Calu3 (cell line): ENCODE measurements at regions not wholly inside any gene's neighbourhood (a gene's known extent, or its start where the extent isn't known, plus 50 kb on each side); places are given as distances from the start of the nearest gene placed in this dataset.

ENCODE experiments used
- BruUV-seq: library from RNA; stranded (reverse); fragments of 400-500 nt; replicated peaks from 2 replicates; lab custom pipeline; 2021; lab: Mats Ljungman, UMichigan
- CTCF ChIA-PET: fragments of 300-600 bp; sonication (Branson Sonifier 250); formaldehyde crosslinking; loops from one replicate; lab custom pipeline; 2022; ENCODE audit warnings: antibody characterized with exemption; lab: Charles Lee
- DNase-seq: peaks from one replicate; pipeline ENCODE4 v3.0.0; 2022
- H3K27ac Mint-ChIP-seq: one replicate; pipeline ENCODE4 v1.8.0; 2022; ENCODE audit warnings: mixed read lengths; ENCODE audit not compliant: unreplicated experiment
- H3K27me3 Mint-ChIP-seq: one replicate; pipeline ENCODE4 v1.8.0; 2022; ENCODE audit warnings: mixed read lengths; ENCODE audit not compliant: unreplicated experiment
- H3K36me3 Mint-ChIP-seq: one replicate; pipeline ENCODE4 v1.8.0; 2022; ENCODE audit warnings: mild to moderate bottlenecking, moderate library complexity, mixed read lengths; ENCODE audit not compliant: insufficient read depth, unreplicated experiment
- H3K4me1 Mint-ChIP-seq: one replicate; pipeline ENCODE4 v1.8.0; 2022; ENCODE audit warnings: mild to moderate bottlenecking, low read depth, mixed read lengths; ENCODE audit not compliant: unreplicated experiment
- H3K4me3 Mint-ChIP-seq: one replicate; pipeline ENCODE4 v1.8.0; 2022; ENCODE audit warnings: mild to moderate bottlenecking, low read depth, moderate library complexity, mixed read lengths; ENCODE audit not compliant: unreplicated experiment
- H3K9me3 Mint-ChIP-seq: one replicate; pipeline ENCODE4 v1.8.0; 2022; ENCODE audit warnings: low read depth, mixed read lengths; ENCODE audit not compliant: unreplicated experiment
- CTCF ChIP-seq: fragments of 200-600 bp; IDR thresholded peaks from one replicate; pipeline ENCODE4 v1.8.0; 2022; ENCODE audit warnings: antibody characterized with exemption; ENCODE audit not compliant: unreplicated experiment
- intact Hi-C: fragments of 100-400 bp; cut with micrococcal nuclease; formaldehyde crosslinking; loops from one replicate; pipeline ENCODE4 v1.10.0; 2022; ENCODE audit not compliant: unreplicated experiment

GRCh38 chr11:22430639-22431038 is 92.5 kb downstream of the SLC17A6 start:
- peaks cover 8% of the 10 kb centered on the region for H3K4me1 Mint-ChIP-seq
- intact Hi-C loops: no loop called here
- BruUV-seq: no TSS peak

DNA sequence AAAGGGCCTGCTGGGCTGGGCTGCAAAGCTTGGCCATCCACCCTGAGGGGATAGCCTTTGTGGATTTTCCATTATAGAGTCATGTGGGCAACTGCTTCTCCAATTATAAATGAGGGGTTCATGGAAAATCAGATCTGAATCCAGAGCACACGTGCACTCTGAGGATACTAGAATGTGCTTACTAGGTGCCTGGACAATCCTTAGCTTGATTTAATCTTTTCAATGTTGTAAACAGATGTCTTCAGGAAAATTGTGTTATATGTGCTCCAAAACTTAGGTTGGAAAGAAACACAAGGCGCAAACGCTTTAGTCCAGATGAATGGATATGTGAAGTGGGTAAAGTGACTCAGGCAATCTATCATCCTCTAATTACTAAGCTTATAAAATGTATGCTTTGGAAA is 92.0 kb downstream of the SLC17A6 start:
- no TSS peak for BruUV-seq
- Mint-ChIP-seq H3K27ac (no peak overlapping the region), H3K36me3 (no peaks in the 10 kb centered on the region), H3K27me3 (no peaks in the 10 kb centered on the region), H3K4me1 (peaks cover 8% of the 10 kb centered on the region), H3K9me3 (no peaks in the 10 kb centered on the region), H3K4me3 (no peak overlapping the region)
- no peak for TF ChIP-seq CTCF
- no peak for DNase-seq
- CTCF ChIA-PET: no interaction called here
- intact Hi-C loops: no loop called here

More at GRCh38 chr11:22430639-22431038, 92.5 kb downstream of the SLC17A6 start:
- TF ChIP-seq CTCF: no peak
- Mint-ChIP-seq H3K9me3 (no peaks in the 10 kb centered on the region), H3K4me3 (no peak overlapping the region), H3K27ac (no peak overlapping the region), H3K36me3 (no peaks in the 10 kb centered on the region), H3K27me3 (no peaks in the 10 kb centered on the region)
- DNase-seq: no peak
- CTCF ChIA-PET: no interaction called here
